ENCODE measurements at regions not wholly inside any gene's neighbourhood (a gene's known extent, or its start where the extent isn't known, plus 50 kb on each side); places are given as distances from the start of the nearest gene placed in this dataset.

DNA sequence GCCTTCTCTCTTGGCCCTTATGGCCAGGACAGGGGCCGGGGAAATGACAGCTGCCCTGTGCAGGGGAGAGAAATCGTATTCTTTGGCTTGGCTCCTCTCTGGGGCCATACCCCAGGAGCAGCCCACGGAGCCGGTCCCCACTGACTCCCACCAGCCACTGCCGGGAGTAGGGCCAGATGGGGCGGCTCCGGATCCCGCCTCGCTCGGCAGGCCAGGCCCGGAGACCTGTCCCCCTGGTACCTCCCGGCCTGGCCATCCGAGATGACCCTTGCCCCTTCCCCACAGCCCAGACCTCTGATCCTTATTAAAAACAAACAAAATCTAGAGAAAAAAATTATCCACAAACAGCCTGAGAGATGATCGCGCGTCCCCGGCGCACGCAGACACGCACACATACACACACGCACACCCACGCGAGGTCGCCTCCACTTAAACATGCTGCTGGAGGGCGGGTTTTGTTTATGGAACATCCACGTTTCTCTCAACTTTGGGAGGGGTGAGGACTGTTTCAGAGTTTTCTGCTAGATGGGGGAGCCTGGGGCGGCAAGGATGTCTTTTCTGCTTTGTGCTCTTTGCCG lies 59.1 kb downstream of the IGLL1 start (continued):
- TF ChIP-seq TAF1 (IDR thresholded peaks at IDR 0.05; ENCODE audit: low read depth, low read length) (no peak), CBX8 (IDR thresholded peaks at IDR 0.05; ENCODE audit: borderline replicate concordance, low read depth, low read length) (no peak), TEAD4 (IDR thresholded peaks at IDR 0.05; ENCODE audit: low read depth, low read length) (no peak), JUN (IDR thresholded peaks at IDR 0.05; ENCODE audit: low read depth, low read length) (no peak)

Data from H1 (cell line).